G401.6 (cell line): ENCODE measurements at regions not wholly inside any gene's neighbourhood (a gene's known extent, or its start where the extent isn't known, plus 50 kb on each side); places are given as distances from the start of the nearest gene placed in this dataset.

Experiments
- FAIRE-seq: peaks from 2 replicates; lab custom pipeline; 2012; peaks lifted over from hg19 to GRCh38; lab: Jason Lieb, UNC

DNA sequence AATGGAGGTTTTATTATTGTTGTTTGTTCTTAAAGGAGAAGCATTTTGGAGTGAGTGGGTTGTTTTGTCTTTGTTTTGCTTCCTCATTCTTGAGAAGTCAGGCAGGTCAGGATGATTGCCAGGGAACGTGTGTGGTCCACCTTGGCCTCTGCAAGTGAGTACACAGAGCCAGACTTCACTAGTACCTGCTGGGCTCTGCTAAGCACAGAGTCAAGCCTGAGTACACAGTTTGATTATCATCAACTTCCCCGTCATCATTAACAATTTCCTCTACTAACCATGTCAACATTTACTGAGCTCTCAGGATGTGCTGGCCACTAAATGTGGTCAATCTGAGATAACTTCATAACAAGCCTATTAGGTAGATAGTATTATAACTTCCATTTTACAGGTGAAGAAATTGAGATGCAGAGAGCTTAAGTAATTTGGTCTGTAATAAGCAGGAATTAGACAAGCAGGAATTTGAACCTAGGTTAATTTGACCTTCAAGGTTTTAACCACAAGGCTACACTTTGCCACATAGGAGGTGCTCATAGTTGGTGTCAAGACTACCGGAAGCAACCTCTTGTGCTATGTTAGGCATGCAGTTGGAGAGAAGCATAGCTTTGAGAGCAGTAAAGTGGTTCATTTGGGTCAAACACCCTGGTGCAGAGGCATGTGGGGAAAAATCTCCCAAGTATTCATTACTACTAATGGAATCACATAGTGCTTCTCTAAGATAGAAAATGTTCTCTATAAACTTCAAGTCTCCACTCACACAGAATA, 178.3 kb downstream of the NUAK1 start:
- no peak for FAIRE-seq

DNA sequence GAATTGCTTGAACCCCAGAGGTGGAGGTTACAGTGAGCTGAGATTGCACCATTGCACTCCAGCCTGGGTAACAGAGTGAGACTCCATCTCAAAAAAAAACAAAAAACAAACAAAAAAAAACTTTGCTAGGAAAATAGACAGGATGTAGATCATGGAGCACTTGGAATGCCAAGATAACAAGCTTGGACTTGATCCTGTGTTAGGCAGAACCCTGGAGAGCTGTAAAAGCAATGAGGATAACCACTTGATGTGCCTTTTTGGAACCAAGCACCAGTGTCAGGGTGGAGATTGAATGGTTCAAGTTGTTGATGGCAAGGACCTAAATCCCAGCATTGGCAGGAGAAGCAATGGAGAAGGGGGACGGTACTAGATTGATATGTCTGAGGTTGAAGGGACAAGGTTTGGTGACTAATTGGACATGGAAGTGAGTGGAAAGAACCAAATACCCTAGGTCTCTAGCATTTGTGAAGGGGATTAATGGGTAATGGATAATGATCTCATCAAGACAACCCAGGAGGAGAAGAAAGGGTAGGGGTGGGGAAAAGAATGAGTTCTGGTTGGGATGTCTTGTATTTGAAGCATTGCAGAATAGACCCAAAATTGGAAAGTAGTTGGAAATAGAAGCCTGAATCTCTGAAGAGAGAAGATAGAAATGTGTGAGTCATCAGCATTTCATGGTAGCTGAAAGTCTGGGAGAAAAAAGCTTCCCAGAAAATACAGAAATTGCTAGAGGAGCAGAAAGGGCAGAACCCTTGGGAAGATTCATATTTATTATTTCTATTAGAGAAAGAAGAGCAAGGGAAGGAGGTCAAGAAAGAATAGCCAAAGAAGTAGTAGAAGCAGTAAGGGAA, 176.7 kb downstream of the NUAK1 start:
- no peak for FAIRE-seq

DNA sequence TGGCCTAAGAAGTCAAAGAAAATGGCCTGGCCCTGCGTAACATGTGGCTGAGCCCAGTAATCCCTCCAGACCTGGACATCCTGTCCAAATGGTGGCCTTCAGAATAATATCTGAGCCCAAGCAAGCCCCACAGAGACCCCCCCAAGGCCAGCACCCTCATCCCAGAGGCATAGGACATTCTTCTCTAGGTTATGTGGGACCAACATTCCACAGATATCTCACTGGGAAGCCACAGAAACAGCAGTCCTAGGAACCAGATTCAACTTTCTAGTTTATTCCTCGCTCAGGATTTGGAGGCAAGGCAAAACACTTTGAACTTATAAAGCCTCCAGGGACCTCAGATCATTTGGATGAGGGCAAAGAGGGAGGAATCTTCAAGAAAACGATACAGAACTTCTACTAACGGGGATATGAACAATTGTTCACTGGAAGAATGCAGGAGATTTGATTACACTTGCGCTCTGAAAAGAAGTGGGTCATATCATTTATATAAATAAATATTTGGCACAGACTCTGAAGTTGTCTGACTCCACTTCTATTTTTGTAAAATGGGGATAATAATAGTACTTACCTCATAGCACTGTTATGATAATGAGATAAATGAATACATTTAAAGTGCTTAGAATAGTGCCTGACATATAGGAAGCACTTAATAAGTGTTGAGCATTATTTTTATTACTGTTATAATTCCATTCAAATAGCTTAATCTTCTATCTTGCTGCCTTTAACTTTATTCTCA, 171.5 kb downstream of the NUAK1 start:
- FAIRE-seq, result no peak

DNA sequence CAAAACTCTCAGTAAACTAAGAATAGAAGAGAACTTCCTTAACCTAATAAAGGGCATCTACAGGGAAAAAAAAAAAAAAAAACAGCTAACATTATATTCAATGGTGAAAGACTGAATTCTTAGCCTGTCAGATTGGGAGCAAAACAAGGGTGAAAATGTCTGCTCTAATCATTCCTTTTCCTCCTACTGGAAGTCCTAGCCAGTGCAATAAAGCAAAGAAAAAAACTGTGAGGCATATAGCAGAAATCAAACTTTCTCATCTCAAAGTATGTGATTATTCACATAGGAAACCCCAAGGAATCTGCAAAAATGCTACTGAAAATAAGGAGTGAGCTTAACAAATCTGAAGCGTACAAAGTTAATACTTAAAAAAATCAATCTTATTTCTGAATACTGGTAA, 170.7 kb downstream of the NUAK1 start:
- no peak for FAIRE-seq

DNA sequence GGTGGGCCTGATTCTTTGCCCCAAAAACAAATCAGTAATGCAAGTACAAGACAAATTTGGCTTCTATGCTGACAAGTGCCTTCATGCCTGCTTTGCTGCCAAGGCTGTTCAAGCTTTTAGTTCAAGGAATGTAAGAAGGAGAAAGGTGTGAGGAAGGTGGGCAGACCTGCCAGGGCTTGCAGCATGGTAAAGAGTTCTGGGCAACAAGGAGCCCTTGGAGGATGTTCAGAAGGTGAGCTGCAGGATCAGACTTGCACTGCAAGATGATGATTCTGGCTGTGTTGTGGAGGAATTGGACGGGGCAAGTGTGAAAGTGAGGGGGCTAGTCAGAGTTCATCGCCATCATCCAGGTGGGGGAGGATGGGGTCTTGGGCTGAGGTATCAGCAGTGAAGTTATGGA, 167.9 kb downstream of the NUAK1 start:
- FAIRE-seq, result no peak

DNA sequence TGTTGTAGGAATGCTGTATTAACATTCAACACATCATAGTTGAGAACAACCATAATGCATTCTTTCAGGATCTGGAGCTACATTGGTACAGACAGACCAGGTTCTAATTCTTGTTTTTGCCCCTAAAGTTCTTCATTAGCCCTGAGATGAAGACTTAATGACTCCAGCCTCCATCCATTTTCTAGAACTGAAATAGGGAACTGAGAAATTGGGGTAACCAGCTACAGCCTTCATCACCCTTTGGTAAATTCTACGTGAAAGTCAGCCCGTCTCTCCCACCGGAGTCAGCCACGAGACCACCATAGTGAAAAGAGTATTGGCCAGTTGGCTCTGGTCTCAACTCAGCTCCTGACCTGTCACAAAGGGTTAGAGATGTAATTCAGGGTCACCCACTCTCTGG, 164.0 kb downstream of the NUAK1 start:
- FAIRE-seq, result no peak

DNA sequence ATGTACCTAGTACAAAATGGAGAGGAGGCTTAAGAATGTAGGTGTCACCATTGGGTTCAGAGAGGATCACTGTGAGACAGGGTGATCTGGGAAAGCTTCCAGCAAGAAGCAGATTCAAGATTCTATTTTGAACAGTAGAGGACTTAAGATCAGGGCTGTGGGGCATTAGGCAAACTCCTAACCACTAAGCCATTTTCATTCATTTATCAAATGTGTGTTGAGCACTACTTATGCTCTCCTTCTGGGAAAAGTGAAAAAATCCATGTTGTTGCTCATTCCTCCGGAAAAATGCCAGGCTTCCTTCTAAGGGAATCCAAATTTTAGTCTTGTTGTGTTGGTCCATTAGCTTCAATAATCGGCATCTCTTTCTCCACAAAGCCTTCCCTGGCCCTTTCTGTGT, 163.4 kb downstream of the NUAK1 start:
- FAIRE-seq, result no peak

DNA sequence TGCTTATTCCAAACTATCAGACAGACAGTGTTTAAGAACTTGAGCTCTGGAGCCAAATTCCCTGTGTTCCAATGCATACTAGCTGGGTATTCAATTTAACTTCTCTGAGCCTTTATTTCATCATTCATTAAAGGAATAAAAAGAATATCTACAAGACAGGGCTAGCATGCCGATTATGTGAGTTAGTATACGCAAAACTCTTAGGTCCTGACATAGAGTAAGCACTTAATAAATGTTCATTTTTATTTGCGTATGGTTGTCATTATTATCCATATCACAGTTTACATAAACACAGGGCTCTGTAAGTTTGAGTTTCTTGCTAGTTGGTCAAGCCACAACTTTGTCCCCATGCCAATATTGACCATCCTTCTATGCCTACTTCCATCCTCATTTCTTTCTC, 161.5 kb downstream of the NUAK1 start:
- FAIRE-seq, result no peak

DNA sequence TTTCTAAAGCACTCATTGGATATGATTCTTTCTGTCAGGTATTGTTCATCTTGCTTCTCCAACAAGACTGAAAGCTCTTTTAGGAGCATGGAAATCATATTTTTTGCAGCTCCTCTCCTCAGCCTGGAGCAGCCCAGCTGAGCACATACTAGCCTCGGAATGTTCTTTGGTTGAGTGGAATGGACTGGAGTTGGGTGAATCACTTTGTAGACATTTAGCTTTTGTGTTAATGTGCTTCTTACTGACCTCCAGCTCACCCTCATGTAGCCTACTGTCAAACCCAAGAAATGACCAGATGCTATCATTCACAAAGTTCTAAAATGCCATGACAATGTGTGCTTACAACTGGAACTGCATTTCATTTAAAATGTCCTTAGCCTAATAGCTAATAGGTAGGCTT, 161.1 kb downstream of the NUAK1 start:
- FAIRE-seq, result no peak

DNA sequence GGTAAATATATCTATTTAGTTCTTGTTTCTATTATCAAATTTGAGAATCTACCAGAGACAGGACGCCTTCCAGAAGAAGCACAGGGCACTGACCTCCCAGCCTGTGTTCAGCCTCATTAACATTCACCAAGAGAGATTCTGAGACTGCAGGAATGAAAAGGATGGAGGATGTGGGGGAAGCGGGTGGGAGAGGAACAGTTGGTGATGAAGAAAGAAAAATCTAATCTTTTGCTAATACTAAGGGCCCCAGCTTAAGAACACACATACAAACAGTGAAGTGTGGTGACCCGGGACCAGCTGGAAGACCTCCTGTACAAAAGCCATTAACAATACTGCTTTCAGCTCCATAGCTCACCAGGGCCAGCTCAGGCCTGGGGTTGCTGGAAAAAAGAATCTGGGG, 160.5 kb downstream of the NUAK1 start:
- no peak for FAIRE-seq

DNA sequence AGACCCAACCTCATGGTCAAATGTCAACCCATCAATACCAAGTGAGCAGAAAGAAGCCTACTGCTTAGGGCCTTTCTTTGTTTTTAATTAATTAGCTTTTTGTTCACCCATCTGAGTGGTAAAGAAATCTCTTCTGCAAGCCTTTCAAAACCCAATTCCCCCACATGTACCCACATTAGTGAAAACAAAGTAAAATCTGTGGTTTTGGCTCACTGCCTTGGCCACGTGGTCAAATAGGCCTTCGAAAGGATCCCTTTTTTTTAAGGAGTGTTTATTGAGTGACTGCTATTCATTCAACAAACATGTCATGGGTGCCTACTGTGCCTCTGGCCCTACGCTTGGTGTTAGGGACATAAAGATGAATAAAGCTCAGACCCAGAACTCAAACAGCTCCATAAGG, 160.1 kb downstream of the NUAK1 start:
- FAIRE-seq, result no peak

DNA sequence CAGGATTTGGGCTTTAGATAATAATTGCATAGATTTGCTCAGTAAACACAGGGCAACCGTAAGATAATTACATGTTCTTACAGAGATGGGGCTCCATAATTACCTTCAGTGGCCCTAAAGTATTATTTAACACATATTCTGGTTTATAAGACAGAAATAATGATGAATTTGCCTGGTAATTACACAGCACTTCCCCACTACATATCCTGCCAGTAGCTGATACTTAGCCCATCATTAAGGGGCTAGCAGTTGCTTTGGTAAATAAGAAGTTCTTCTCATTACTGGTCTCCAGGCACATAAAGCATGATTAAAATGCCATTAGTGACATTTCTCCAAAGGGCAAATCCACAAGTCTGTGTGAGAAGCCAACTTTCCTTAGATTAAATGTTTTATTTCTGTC, 158.7 kb downstream of the NUAK1 start:
- no peak for FAIRE-seq

DNA sequence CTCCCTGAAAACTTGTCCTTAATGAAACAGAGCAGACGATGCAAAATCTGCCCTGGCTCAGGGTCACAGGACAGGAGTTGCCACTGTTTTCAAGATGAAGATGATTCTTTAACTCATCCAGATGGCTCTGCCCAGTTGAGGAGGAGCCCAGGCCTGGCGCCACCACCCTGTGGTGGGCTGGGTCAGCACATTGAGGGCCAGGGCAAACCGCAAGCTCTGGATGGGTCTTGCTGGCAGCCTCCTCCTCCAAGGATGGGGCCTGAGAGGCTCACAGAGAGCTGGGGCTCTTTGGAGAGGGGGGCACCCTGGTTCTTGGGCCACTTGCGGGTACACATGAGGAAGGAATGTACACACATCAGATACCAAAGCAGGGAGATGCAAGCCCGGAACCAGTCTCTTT, 158.2 kb downstream of the NUAK1 start:
- FAIRE-seq, result no peak

DNA sequence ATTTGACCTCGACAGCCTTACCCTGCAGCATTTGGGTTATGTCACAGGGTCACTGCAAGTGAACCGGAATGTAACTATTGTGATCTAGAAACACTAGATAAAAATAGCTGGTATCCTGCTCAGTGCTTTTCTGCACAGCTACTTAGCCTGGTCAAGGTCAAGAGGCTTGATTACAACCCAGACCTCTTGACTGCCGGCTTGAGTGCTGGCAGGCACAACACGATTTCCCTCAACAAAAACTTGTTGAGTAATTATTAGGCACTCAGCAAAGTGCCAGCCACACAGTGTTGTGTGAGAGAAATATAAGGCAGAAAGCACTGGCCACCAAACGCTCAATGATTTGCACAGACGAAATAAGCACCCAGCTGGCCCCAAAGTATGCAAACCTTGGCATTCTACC, 156.7 kb downstream of the NUAK1 start:
- FAIRE-seq, result no peak

DNA sequence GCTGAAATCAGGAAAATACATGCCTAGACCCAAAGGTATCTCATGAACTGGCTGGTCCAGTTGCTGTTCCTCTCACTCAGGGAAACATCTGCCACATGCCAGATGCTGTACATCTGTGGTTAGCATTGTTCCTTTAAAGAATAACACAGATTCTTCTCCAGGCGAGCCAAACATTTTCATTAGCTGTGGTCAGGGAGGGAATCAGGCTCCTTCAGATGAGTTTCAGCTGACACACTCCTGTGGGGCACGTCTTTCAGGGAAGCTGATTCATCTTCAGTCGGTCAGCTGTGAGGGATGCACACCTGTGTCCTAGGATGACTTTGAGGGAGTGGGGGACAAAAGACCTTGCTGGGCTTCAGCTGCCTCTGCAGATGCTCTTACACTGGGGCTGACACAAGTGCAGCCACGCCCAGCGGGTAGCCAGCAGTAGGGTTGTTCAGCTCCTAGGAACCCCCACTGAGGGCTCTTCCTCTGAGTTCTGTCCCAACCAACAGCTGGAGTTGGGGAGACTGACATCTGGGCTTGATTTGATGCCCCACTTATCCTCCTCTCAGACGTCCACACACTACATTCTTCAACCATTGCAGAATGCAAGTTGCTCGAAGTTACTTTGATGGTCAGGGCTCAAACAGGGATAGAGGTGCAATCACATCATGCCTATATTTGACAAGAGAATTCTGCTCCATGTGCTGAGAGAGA, 155.0 kb downstream of the NUAK1 start:
- FAIRE-seq, result no peak

DNA sequence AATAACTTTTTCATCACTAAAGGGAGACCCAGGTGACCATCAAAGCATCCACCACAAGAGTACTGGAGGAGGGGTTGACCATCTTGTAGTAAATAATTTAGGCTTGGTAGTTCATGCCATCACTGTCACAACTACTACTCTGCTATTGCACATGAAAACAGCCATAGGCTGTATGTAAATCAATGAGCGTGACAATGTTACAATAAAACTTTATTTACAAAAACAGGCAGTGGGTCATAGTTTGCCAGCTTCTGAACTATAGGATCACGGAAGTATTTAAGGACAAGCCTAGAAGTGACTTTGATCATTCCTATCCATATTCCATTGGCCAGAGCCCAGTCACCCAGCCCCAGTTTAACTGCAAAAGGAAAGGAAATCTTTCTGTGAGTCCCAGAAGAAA, 153.4 kb downstream of the NUAK1 start:
- no peak for FAIRE-seq

DNA sequence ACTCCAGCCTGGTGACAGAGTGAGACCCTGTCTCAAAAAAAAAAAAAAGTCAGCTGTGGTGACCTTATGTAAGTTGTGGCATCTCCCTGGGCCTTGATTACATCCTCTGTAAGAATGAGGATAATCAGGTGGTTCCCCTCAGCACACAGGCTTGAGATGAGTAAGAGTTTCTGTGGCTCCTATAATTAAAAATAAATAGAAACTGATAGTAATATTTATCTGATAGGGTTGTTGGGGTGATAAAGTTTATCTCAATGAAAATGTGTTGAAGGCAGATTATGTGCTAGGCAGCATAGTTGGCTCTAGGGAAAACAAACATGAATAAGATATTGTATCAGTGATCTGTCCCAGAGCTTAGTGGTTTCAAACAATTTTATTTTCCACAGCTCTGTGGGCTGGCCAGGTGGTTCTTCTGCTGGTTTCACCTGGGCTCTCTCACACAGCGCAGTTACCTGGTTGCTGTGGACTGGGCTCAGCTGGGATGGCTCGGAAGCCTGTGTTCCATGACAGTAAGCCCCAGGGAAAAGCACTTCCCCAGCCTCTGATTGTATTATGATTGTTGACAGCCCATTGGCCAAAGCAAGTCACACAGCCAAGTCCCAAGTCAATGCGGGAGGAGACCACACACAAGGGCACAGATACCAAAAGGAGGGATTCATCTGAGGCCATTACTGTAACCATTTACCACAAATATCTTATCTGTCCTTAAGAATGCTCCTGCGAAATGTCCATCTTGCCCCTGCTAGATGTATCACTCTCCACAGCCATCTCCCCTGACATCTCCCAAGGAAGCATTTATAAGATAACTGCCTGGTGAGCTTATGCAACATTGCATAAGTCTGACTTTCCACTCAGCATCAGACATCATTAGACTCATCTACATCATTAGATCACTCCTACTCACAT, 151.7 kb downstream of the NUAK1 start:
- no peak for FAIRE-seq

DNA sequence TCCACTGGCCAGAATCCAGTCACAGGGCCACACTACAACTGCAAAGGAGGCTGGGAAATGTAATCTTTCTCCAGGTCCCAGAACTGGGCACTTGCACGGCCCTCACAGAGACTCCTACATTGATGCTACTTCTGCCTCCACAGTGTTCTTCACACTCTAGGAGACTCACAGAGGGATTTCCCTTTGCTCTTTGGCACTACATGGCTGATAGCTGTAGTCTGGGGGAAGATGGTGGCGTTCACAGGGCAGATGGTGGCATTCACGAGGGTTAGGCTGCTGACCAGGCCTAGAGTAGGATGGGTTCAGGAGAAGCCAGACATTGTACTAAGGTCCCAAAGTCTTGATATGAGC, 151.1 kb downstream of the NUAK1 start:
- no peak for FAIRE-seq

DNA sequence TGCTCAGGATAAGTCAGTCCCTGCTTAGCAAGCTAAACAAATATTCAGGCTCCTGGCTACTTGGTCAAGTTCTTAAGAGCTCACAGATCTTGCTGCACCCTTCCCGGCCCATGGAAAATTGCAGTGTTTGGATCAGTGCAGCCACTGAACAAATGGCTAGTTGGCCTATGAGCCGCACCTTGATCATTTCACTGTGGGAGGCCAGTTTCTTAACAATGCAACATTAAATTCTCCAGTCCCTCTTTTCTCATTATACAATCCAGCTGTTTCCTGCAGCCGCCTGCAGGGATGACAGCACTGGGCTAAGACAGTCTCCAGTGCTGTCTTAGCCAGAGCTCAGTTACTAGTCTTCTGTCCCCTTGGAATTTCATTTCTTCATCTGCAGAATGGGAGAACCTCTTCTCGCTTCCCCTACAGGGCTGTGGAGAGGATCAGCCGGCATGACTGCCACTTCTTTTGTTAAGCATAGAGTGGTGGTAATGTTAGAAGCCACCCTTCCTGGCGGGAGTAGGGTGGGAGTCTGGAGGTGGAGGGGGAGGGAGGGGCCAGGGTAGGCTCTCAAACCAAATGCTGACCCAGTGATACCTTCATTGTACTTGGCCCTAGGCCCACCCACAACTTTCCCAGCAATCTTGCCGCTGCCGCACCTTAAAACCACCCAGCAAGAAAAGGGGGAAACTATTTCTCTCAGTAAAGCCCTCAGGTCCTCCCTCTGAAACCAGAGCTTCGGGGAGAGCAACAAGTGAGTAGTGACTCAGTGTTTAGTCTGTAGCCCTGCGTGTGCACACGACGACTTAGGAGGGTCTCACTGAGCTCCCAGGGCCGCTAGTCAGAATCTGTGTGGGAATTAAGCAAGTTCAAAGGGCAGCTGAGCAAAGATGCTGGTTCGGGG, 145.7 kb downstream of the NUAK1 start:
- no peak for FAIRE-seq

DNA sequence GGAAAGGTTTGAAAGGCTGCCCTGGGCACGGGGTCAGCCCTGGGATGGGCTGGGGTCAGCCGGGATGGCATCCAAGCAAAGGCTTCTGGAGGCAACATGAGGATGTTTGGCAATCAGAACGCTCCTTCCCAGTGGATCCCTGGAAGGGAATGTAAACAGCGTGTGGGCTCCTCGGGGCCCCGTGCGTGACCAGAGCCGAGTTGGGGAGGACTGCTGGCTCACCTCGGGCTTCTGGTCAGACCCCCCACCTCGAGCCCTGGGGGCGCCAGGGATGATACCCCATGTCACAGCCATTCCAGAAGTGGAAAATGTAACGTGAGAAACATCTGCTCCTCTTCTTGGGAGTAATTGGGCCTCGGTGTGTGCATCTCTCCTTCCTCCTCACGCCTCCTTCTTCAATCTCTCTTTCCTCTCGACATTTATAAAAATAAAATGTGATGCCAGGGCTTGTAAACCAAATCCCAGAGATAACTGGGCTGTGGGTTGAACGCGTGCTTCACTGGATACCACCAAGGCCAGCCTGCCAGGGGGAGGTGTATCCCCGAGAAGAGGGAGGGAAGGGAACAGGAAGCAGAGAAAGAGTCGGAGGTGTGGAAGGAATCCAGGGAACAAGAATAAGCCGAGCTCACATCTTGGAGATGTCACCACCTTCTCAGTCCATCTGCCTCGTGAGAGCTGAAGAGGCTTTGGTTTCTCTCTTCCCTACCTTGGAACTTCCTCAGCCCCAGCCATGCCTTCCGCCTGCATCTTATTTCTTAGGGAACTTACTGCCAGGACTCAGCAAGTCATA, 144.8 kb downstream of the NUAK1 start:
- FAIRE-seq, result no peak
